ENCODE measurements at regions not wholly inside any gene's neighbourhood (a gene's known extent, or its start where the extent isn't known, plus 50 kb on each side); places are given as distances from the start of the nearest gene placed in this dataset.

DNA sequence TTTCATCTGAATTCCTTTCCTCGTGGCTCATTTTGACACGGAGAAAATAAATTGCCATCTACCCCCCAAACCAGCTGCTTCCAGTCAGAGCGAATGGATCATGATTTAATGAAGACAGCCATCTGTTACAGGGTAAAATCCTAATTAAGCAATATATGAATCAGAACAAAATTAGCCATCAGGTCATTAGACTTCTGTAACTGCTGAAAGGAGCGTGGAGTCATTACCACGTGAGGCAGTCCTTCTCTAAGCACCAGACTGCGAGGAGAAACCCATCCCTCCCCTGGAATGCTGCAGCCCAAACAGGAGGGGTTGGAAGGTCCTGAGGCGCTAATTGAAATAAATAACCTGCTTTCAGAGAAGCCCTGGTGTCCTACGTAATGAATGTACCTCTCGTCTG lies 51.1 kb upstream of the TCL1A start:
- Histone ChIP-seq H3K4me2 (ENCODE audit: extremely low read depth, insufficient read depth, low read length) (no peak overlapping the region), H4K20me1 (ENCODE audit: control insufficient read depth, extremely low read depth, insufficient read depth, low read length) (no peaks in the 10 kb centered on the region), H3K27me3 (ENCODE audit: control insufficient read depth, insufficient read depth, low read length) (no peaks in the 10 kb centered on the region), H3K9ac (ENCODE audit: insufficient read depth, low read length) (no peak overlapping the region), H2AFZ (ENCODE audit: low read length) (no peak overlapping the region), H3K36me3 (ENCODE audit: control insufficient read depth, insufficient read depth, low read length) (no peaks in the 10 kb centered on the region), H3K27ac (ENCODE audit: insufficient read depth, low read length) (no peak overlapping the region), H3K4me1 (ENCODE audit: control insufficient read depth, extremely low read depth, insufficient read depth, low read length) (no peaks in the 10 kb centered on the region), H3K79me2 (ENCODE audit: control insufficient read depth, insufficient read depth, low read length) (no peaks in the 10 kb centered on the region), H3K4me3 (replicated peaks in 1 of 4; ENCODE audit: control extremely low read depth in 1 of 4, insufficient read depth in 1 of 4, low read depth in 3 of 4, low read length in 4 of 4) (no peak overlapping the region), H3K9me3 (ENCODE audit: control insufficient read depth, insufficient read depth, low read depth, low read length) (no peaks in the 10 kb centered on the region)
- no peak for TF ChIP-seq EZH2 (IDR thresholded peaks at IDR 0.05; ENCODE audit: low read length, missing control alignments)
- TF ChIP-seq, protein P1, sequence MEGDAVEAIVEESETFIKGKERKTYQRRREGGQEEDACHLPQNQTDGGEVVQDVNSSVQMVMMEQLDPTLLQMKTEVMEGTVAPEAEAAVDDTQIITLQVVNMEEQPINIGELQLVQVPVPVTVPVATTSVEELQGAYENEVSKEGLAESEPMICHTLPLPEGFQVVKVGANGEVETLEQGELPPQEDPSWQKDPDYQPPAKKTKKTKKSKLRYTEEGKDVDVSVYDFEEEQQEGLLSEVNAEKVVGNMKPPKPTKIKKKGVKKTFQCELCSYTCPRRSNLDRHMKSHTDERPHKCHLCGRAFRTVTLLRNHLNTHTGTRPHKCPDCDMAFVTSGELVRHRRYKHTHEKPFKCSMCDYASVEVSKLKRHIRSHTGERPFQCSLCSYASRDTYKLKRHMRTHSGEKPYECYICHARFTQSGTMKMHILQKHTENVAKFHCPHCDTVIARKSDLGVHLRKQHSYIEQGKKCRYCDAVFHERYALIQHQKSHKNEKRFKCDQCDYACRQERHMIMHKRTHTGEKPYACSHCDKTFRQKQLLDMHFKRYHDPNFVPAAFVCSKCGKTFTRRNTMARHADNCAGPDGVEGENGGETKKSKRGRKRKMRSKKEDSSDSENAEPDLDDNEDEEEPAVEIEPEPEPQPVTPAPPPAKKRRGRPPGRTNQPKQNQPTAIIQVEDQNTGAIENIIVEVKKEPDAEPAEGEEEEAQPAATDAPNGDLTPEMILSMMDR (conservative IDR thresholded peaks at IDR 0.05 in 1 of 2, IDR thresholded peaks at IDR 0.05 in 1 of 2; ENCODE audit: low read depth in 1 of 2, low read length in 2 of 2): no peak
- no peak for DNase-seq (ENCODE audit: low read depth in 2 of 2)

DNA sequence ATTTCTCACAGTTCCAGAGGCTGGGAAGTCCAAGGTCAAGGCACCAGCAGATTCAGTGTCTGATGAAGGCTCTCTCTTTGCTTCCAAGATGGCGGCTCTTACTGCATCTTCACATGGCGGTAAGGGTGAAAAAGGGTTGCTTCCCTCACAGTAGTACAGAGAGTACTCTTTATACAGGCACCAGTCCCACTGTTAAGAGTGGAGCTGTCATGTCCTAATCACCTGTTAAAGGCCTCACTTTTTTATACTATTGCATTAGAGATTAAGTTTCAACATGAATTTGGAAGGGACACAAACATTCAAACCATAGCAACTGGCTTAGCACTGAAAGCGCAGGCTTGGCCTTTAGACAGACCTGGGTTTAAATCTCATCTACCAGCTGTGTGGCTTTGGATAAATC lies 50.0 kb upstream of the TCL1A start:
- DNase-seq (ENCODE audit: low read depth in 2 of 2): no peak
- TF ChIP-seq, protein P1 (conservative IDR thresholded peaks at IDR 0.05 in 1 of 2, IDR thresholded peaks at IDR 0.05 in 1 of 2; ENCODE audit: low read depth in 1 of 2, low read length in 2 of 2): no peak
- TF ChIP-seq EZH2 (IDR thresholded peaks at IDR 0.05; ENCODE audit: low read length, missing control alignments): no peak

More for the DNA sequence above, 50.0 kb upstream of the TCL1A start:
- Histone ChIP-seq H3K27me3 (ENCODE audit: control insufficient read depth, insufficient read depth, low read length) (no peaks in the 10 kb centered on the region), H3K4me1 (ENCODE audit: control insufficient read depth, extremely low read depth, insufficient read depth, low read length) (no peaks in the 10 kb centered on the region), H3K79me2 (ENCODE audit: control insufficient read depth, insufficient read depth, low read length) (no peaks in the 10 kb centered on the region), H3K4me2 (ENCODE audit: extremely low read depth, insufficient read depth, low read length) (no peak overlapping the region), H3K4me3 (replicated peaks in 1 of 4; ENCODE audit: control extremely low read depth in 1 of 4, insufficient read depth in 1 of 4, low read depth in 3 of 4, low read length in 4 of 4) (no peak overlapping the region), H4K20me1 (ENCODE audit: control insufficient read depth, extremely low read depth, insufficient read depth, low read length) (no peaks in the 10 kb centered on the region), H3K27ac (ENCODE audit: insufficient read depth, low read length) (no peak overlapping the region), H3K9me3 (ENCODE audit: control insufficient read depth, insufficient read depth, low read depth, low read length) (no peaks in the 10 kb centered on the region), H2AFZ (ENCODE audit: low read length) (no peak overlapping the region), H3K9ac (ENCODE audit: insufficient read depth, low read length) (no peak overlapping the region), H3K36me3 (ENCODE audit: control insufficient read depth, insufficient read depth, low read length) (no peaks in the 10 kb centered on the region)

Measured in fibroblast of lung (primary cell).